GM12878 (cell line): ENCODE measurements at regions not wholly inside any gene's neighbourhood (a gene's known extent, or its start where the extent isn't known, plus 50 kb on each side); places are given as distances from the start of the nearest gene placed in this dataset.

Experiments
- ATAC-seq: fragments of 200-7000 bp; cut with Tn5 transposase; 3 replicates; pipeline ENCODE4 v1.9.1; 2020; ENCODE audit warnings: mild to moderate bottlenecking, moderate library complexity
- BruUV-seq: library from RNA; stranded (reverse); fragments of 400-500 nt; replicated peaks from 2 replicates; lab custom pipeline; 2021; lab: Mats Ljungman, UMichigan
- CTCF ChIA-PET: fragments of 300-600 bp; sonication (Branson Sonifier 250); formaldehyde crosslinking; extraction: SDS; loops from one replicate; lab custom pipeline; 2021; ENCODE audit warnings: inconsistent platforms; lab: Yijun Ruan, JAX
- POLR2A ChIA-PET: fragments of 350-600 bp; formaldehyde crosslinking; extraction: SDS; loops from one replicate; lab custom pipeline; 2021; ENCODE audit warnings: inconsistent platforms; lab: Charles Lee
- RAD21 ChIA-PET: fragments of 300-600 bp; sonication (Branson Sonifier 250); formaldehyde crosslinking; loops from one replicate; lab custom pipeline; 2023; ENCODE audit warnings: antibody characterized with exemption; ENCODE audit not compliant: unreplicated experiment; lab: Charles Lee
- SMC1A ChIA-PET: fragments of 300-600 bp; sonication (Branson Sonifier 250); formaldehyde crosslinking; loops from one replicate; lab custom pipeline; 2023; ENCODE audit not compliant: unreplicated experiment, uncharacterized antibody; lab: Charles Lee
- DNase-seq: peaks from one replicate; pipeline ENCODE4 v3.0.0-alpha.2; 2011; ENCODE audit warnings: low read depth, low spot score
- FAIRE-seq: peaks from 3 replicates; lab custom pipeline; 2011; peaks lifted over from hg19 to GRCh38; lab: Jason Lieb, UNC
- H2AFZ ChIP-seq: 2 replicates; pipeline ENCODE4 v1.6.0; 2011; ENCODE audit warnings: low read depth, low read length, control low read depth; ENCODE audit not compliant: control insufficient read depth
- H3K27ac ChIP-seq: 2 replicates; pipeline ENCODE4 v1.5.1; 2011; ENCODE audit warnings: control low read depth; ENCODE audit not compliant: control insufficient read depth, insufficient read depth
- H3K27me3 ChIP-seq, 2 experiments: replicated peaks in 1 of 2; 2 replicates each; pipeline versions ENCODE4 v1.6.0 to v1.6.1; 2011; ENCODE audit warnings: low read length in 1 of 2; ENCODE audit not compliant: control insufficient read depth in 2 of 2, insufficient read depth in 2 of 2
- H3K36me3 ChIP-seq, 2 experiments: 2 replicates each; pipeline ENCODE4 v1.5.1; 2011; ENCODE audit warnings: low read length in 1 of 2; ENCODE audit not compliant: control insufficient read depth in 2 of 2, insufficient read depth in 2 of 2
- H3K4me1 ChIP-seq: 2 replicates; pipeline ENCODE4 v1.6.1; 2011; ENCODE audit warnings: mild to moderate bottlenecking, low read length, moderate library complexity, mixed read lengths; ENCODE audit not compliant: control insufficient read depth, insufficient read depth
- H3K4me2 ChIP-seq: 2 replicates; pipeline ENCODE4 v1.6.0; 2011; ENCODE audit warnings: control low read depth; ENCODE audit not compliant: control insufficient read depth, insufficient read depth
- H3K4me3 ChIP-seq: fragments of 200-600 bp; sonication (generic); 2 replicates; pipeline ENCODE4 v1.5.1; 2016
- H3K79me2 ChIP-seq: 2 replicates; pipeline ENCODE4 v1.6.0; 2011; ENCODE audit warnings: low read length; ENCODE audit not compliant: control insufficient read depth, insufficient read depth
- H3K9ac ChIP-seq: 2 replicates; pipeline ENCODE4 v1.8.0; 2011; ENCODE audit warnings: low read length, control low read depth, mixed read lengths; ENCODE audit not compliant: control insufficient read depth, insufficient read depth
- H3K9me3 ChIP-seq: replicated peaks from 3 replicates; pipeline ENCODE4 v1.5.1; 2011; ENCODE audit warnings: mild to moderate bottlenecking, low read length; ENCODE audit not compliant: control insufficient read depth, insufficient read depth
- H4K20me1 ChIP-seq: 2 replicates; pipeline ENCODE4 v1.6.0; 2011; ENCODE audit not compliant: control insufficient read depth, insufficient read depth
- LARP7 ChIP-seq: fragments of 450-650 bp; IDR thresholded peaks from 2 replicates; pipeline ENCODE4 v1.6.1; 2017; ENCODE audit warnings: mild to moderate bottlenecking
- NFIC ChIP-seq: IDR thresholded peaks from 2 replicates; pipeline ENCODE4 v1.6.1; 2012; ENCODE audit warnings: low read depth, mild to moderate bottlenecking, inconsistent platforms, low read length, moderate library complexity
- NFYB ChIP-seq: IDR thresholded peaks from 2 replicates; pipeline ENCODE4 v1.6.1; 2011; ENCODE audit warnings: low read depth, mild to moderate bottlenecking, low read length, improper control_type of control experiment, moderate library complexity; ENCODE audit not compliant: insufficient read depth
- TCF12 ChIP-seq: IDR thresholded peaks from 2 replicates; pipeline ENCODE4 v1.6.1; 2011; ENCODE audit warnings: low read depth, mild to moderate bottlenecking, low read length
- WGBS: methylation state at CpG from one replicate; pipeline ENCODE4 v1.1.6; 2016; ENCODE audit warnings: low lambda C conversion rate; ENCODE audit not compliant: insufficient replicate concordance, insufficient coverage; ENCODE audit errors: missing lambda C conversion rate; 5-methylcytosine and 5-hydroxymethylcytosine counted together
- in situ Hi-C: fragments of 300-500 bp; cut with MboI; formaldehyde crosslinking; loops from 9 replicates; pipeline ENCODE4 v1.14.3; 2018; ENCODE audit warnings: mixed read lengths
- intact Hi-C: fragments of 100-400 bp; cut with micrococcal nuclease; formaldehyde crosslinking; loops from one replicate; pipeline ENCODE4 v1.14.2; 2022; ENCODE audit not compliant: unreplicated experiment
- TF ChIP-seq, protein P1 (sequence below), 3 experiments: IDR thresholded peaks in 2 of 3; conservative IDR thresholded peaks in 1 of 3; 2 replicates each; pipeline ENCODE4 v1.5.1; 2011; ENCODE audit warnings: low read depth in 3 of 3, low read length in 3 of 3, mild to moderate bottlenecking in 3 of 3, control low read depth in 2 of 3, moderate library complexity in 2 of 3, inconsistent platforms in 1 of 3, mixed read lengths in 1 of 3; ENCODE audit not compliant: control insufficient read depth in 2 of 3, insufficient read depth in 1 of 3; ENCODE audit errors: extremely low read depth in 1 of 3
- TF ChIP-seq, protein P2 (sequence below): fragments of 450-650 bp; IDR thresholded peaks from 2 replicates; pipeline ENCODE4 v1.6.1; 2018; ENCODE audit warnings: mild to moderate bottlenecking, low read depth, moderate library complexity; ENCODE audit not compliant: partially characterized antibody

DNA sequence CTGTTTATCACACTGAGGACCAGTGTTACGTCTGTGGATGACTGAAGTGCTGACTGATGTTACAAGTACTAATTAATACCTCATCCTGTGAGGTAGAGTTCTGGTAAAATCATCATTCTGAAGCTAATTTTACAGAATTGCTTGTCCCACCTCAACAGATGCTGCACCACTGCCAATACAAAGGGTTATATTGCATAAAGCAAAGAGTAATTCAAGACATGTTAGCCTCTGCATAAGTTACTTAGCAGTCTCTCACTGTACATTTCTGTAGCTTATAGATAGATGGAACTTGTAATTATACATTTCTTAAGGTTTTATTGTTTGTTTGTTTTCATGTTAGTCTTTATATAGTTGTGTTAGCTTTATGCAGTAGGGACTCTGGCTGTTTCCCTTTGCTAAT is 513.6 kb downstream of the ANXA1 start:
- TF ChIP-seq TCF12 = no peak
- no peak for TF ChIP-seq LARP7
- TF ChIP-seq NFYB = no peak
- TF ChIP-seq, protein P1, sequence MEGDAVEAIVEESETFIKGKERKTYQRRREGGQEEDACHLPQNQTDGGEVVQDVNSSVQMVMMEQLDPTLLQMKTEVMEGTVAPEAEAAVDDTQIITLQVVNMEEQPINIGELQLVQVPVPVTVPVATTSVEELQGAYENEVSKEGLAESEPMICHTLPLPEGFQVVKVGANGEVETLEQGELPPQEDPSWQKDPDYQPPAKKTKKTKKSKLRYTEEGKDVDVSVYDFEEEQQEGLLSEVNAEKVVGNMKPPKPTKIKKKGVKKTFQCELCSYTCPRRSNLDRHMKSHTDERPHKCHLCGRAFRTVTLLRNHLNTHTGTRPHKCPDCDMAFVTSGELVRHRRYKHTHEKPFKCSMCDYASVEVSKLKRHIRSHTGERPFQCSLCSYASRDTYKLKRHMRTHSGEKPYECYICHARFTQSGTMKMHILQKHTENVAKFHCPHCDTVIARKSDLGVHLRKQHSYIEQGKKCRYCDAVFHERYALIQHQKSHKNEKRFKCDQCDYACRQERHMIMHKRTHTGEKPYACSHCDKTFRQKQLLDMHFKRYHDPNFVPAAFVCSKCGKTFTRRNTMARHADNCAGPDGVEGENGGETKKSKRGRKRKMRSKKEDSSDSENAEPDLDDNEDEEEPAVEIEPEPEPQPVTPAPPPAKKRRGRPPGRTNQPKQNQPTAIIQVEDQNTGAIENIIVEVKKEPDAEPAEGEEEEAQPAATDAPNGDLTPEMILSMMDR (IDR thresholded peaks at IDR 0.05 in 2 of 3, conservative IDR thresholded peaks at IDR 0.05 in 1 of 3; ENCODE audit: control insufficient read depth in 2 of 3, extremely low read depth in 1 of 3, insufficient read depth in 1 of 3, low read depth in 3 of 3, low read length in 3 of 3) = no peak
- FAIRE-seq = no peak
- Histone ChIP-seq H3K79me2 (no peaks in the 10 kb centered on the region), H4K20me1 (no peaks in the 10 kb centered on the region), H3K27me3 (no peaks in the 10 kb centered on the region), H3K9ac (no peak overlapping the region), H3K27ac (no peak overlapping the region), H3K36me3 (no peaks in the 10 kb centered on the region), H3K9me3 (no peaks in the 10 kb centered on the region), H3K4me2 (no peak overlapping the region), H3K4me1 (no peaks in the 10 kb centered on the region), H2AFZ (no peak overlapping the region), H3K4me3 (no peak overlapping the region)
- 0% methylated on average over 1 of the region's 1 CpG for WGBS
- ATAC-seq = no peak
- intact Hi-C loops = loop anchor here (5.0 kb wide), 1 partner anchor 463 kb away; no protein-coding TSS in a partner anchor
- in situ Hi-C loops = no loop called here
- no peak for DNase-seq
- SMC1A ChIA-PET = interaction anchor here (0.8 kb wide), 1 partner anchor 168 kb away, joined by 3 read pairs; no protein-coding TSS in a partner anchor
- BruUV-seq = no TSS peak
- CTCF ChIA-PET = no interaction called here
- POLR2A ChIA-PET = no interaction called here
- RAD21 ChIA-PET = no interaction called here

DNA sequence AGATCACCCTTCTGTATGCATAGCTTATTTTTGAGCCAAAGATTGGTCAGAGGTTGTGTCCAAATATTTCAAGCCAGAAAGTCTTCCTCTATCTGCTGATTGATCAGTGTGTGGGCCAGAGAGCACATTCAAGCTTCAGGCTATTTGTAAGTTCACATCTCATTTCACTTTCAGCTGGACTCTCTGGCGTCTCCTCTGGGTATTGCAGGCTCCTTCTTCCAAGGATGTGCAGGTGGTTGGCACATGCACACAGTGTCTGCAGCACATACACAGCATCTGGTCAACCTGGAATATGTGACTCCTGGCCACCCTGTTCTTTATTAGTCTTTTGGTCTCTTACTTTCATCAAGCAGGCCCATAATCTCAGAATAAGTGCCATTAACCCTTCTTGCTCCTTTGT is 516.1 kb downstream of the ANXA1 start:
- ChIA-PET CTCF (no interaction called here), SMC1A (no interaction called here), POLR2A (no interaction called here), RAD21 (no interaction called here)
- no TSS peak for BruUV-seq
- Histone ChIP-seq H3K27ac (no peak overlapping the region), H3K9me3 (no peaks in the 10 kb centered on the region), H3K4me1 (no peaks in the 10 kb centered on the region), H3K27me3 (no peaks in the 10 kb centered on the region), H3K9ac (no peak overlapping the region), H3K4me2 (no peak overlapping the region), H3K79me2 (no peaks in the 10 kb centered on the region), H3K4me3 (no peak overlapping the region), H3K36me3 (no peaks in the 10 kb centered on the region), H2AFZ (no peak overlapping the region), H4K20me1 (no peaks in the 10 kb centered on the region)
- 0% methylated on average over 1 of the region's 1 CpG for WGBS
- in situ Hi-C loops = no loop called here
- DNase-seq (no peak), FAIRE-seq (no peak), ATAC-seq (peak; percentile 61; the same call in 2 of the 3 replicates)
- intact Hi-C loops = loop anchor here (5.0 kb wide), 1 partner anchor 465 kb away; no protein-coding TSS in a partner anchor
- TF ChIP-seq, protein P2, sequence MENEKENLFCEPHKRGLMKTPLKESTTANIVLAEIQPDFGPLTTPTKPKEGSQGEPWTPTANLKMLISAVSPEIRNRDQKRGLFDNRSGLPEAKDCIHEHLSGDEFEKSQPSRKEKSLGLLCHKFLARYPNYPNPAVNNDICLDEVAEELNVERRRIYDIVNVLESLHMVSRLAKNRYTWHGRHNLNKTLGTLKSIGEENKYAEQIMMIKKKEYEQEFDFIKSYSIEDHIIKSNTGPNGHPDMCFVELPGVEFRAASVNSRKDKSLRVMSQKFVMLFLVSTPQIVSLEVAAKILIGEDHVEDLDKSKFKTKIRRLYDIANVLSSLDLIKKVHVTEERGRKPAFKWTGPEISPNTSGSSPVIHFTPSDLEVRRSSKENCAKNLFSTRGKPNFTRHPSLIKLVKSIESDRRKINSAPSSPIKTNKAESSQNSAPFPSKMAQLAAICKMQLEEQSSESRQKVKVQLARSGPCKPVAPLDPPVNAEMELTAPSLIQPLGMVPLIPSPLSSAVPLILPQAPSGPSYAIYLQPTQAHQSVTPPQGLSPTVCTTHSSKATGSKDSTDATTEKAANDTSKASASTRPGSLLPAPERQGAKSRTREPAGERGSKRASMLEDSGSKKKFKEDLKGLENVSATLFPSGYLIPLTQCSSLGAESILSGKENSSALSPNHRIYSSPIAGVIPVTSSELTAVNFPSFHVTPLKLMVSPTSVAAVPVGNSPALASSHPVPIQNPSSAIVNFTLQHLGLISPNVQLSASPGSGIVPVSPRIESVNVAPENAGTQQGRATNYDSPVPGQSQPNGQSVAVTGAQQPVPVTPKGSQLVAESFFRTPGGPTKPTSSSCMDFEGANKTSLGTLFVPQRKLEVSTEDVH = no peak
- no peak for TF ChIP-seq NFIC
- TF ChIP-seq, protein P1 (IDR thresholded peaks at IDR 0.05 in 2 of 3, conservative IDR thresholded peaks at IDR 0.05 in 1 of 3; ENCODE audit: control insufficient read depth in 2 of 3, extremely low read depth in 1 of 3, insufficient read depth in 1 of 3, low read depth in 3 of 3, low read length in 3 of 3) = peak in 2 of 3 experiments; percentile 5 to 21; a peak in 1 of 6 replicates
